PFSK-1 (cell line): ENCODE measurements at regions not wholly inside any gene's neighbourhood (a gene's known extent, or its start where the extent isn't known, plus 50 kb on each side); places are given as distances from the start of the nearest gene placed in this dataset.

Experiments
- POLR2AphosphoS5 ChIP-seq: IDR thresholded peaks from 2 replicates; pipeline ENCODE4 v1.6.1; 2012; ENCODE audit warnings: low read depth, mild to moderate bottlenecking, control low read depth, low read length, moderate library complexity
- TAF1 ChIP-seq: IDR thresholded peaks from 2 replicates; pipeline ENCODE4 v1.6.1; 2012; ENCODE audit warnings: low read length, control low read depth, borderline replicate concordance; ENCODE audit not compliant: insufficient read depth

DNA sequence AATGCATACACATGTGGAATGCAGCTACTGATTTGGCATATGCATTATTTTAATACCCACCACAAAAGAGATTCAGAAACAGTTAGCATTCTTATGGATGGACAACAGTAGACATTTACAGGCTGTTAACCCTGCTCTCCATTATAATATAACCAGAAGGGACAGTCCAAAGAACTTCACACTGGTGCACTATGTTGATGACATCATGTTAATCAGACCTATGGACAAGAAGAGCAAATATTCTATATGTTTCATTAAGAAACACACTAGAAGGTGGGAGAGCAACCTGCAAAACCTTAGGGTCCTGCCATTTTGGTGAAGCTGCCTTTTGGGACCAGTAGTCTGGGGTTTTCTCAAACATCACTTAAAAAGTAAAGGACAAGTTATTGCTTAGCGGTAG is 701.3 kb downstream of the UQCRFS1 start:
- TF ChIP-seq POLR2AphosphoS5 (no peak), TAF1 (no peak)
